ENCODE measurements at regions not wholly inside any gene's neighbourhood (a gene's known extent, or its start where the extent isn't known, plus 50 kb on each side); places are given as distances from the start of the nearest gene placed in this dataset.
"Not testable (repeated sequence)": the region's sequence is repeated elsewhere in the genome, so short reads cannot be mapped to it uniquely, and the experiment has no call there.

- DNase-seq (ENCODE audit: low read depth), result no peak
Observed at GRCh38 chr6:11486959-11487358, 50.6 kb upstream of the TMEM170B start.

GRCh38 chr6:11486486-11486885 lies 51.1 kb upstream of the TMEM170B start:
- no peak for DNase-seq (ENCODE audit: low read depth)

GRCh38 chr6:11486051-11486450 lies 51.5 kb upstream of the TMEM170B start:
- no peak for DNase-seq (ENCODE audit: low read depth)

GRCh38 chr6:11485271-11485670 lies 52.3 kb upstream of the TMEM170B start:
- DNase-seq (ENCODE audit: low read depth), result no peak

- DNase-seq (ENCODE audit: low read depth), result no peak
Observed at GRCh38 chr6:11484441-11484840, 53.1 kb upstream of the TMEM170B start.

GRCh38 chr6:11482616-11483015 lies 54.9 kb upstream of the TMEM170B start:
- DNase-seq (ENCODE audit: low read depth), result no peak

GRCh38 chr6:11480541-11480940 lies 57.0 kb upstream of the TMEM170B start:
- no peak for DNase-seq (ENCODE audit: low read depth)

- no peak for DNase-seq (ENCODE audit: low read depth)
Observed at GRCh38 chr6:11479296-11479695, 58.3 kb upstream of the TMEM170B start.

- no peak for DNase-seq (ENCODE audit: low read depth)
Observed at GRCh38 chr6:11478586-11478985, 59.0 kb upstream of the TMEM170B start.

- DNase-seq (ENCODE audit: low read depth), result no peak
Observed at GRCh38 chr6:11475016-11475415, 62.5 kb upstream of the TMEM170B start.

GRCh38 chr6:11473008-11473740 lies 64.4 kb upstream of the TMEM170B start:
- peak; percentile 19 for DNase-seq (ENCODE audit: low read depth)

GRCh38 chr6:11471261-11471660 lies 66.3 kb upstream of the TMEM170B start:
- DNase-seq (ENCODE audit: low read depth), result no peak

- DNase-seq (ENCODE audit: low read depth), result no peak
Observed at GRCh38 chr6:11469684-11470083, 67.9 kb upstream of the TMEM170B start.

GRCh38 chr6:11468271-11468670 lies 69.3 kb upstream of the TMEM170B start:
- DNase-seq (ENCODE audit: low read depth), result not testable (repeated sequence)

GRCh38 chr6:11467364-11467763 lies 70.2 kb upstream of the TMEM170B start:
- DNase-seq (ENCODE audit: low read depth), result no peak

- no peak for DNase-seq (ENCODE audit: low read depth)
Observed at GRCh38 chr6:11463398-11463780, 74.2 kb upstream of the TMEM170B start.

GRCh38 chr6:11462742-11463397 lies 74.7 kb upstream of the TMEM170B start:
- peak; percentile 69 for DNase-seq (ENCODE audit: low read depth)

GRCh38 chr6:11460837-11461661 lies 76.5 kb upstream of the TMEM170B start:
- no peak for DNase-seq (ENCODE audit: low read depth)

- DNase-seq (ENCODE audit: low read depth), result no peak
Observed at GRCh38 chr6:11460001-11460668, 77.4 kb upstream of the TMEM170B start.

- DNase-seq (ENCODE audit: low read depth), result no peak
Observed at GRCh38 chr6:11459079-11459610, 78.4 kb upstream of the TMEM170B start.

- DNase-seq (ENCODE audit: low read depth), result no peak
Observed at GRCh38 chr6:11458509-11458908, 79.0 kb upstream of the TMEM170B start.

GRCh38 chr6:11457422-11457821 lies 80.1 kb upstream of the TMEM170B start:
- not testable (repeated sequence) for DNase-seq (ENCODE audit: low read depth)

Data from fibroblast of gingiva (primary cell).